Vagina (tissue), 2 donors: ENCODE measurements at regions not wholly inside any gene's neighbourhood (a gene's known extent, or its start where the extent isn't known, plus 50 kb on each side); places are given as distances from the start of the nearest gene placed in this dataset.

Experiments
- CTCF ChIP-seq, 3 experiments: fragments of 450-650 bp in 2 of 3; fragments of 200-600 bp in 1 of 3; sonication (generic) in 1 of 3; IDR thresholded peaks; one replicate each; pipeline ENCODE4 v1.5.1; 2017 to 2019; ENCODE audit warnings: antibody characterized with exemption in 3 of 3, mild to moderate bottlenecking in 2 of 3, moderate library complexity in 2 of 3
- POLR2AphosphoS5 ChIP-seq, 2 donors: sonication (generic); formaldehyde crosslinking; IDR thresholded peaks; one replicate each; pipeline ENCODE4 v1.9.0; 2017; ENCODE audit warnings: antibody characterized with exemption in 2 of 2, mild to moderate bottlenecking in 2 of 2, low read depth in 1 of 2; ENCODE audit not compliant: insufficient read depth in 1 of 2

DNA sequence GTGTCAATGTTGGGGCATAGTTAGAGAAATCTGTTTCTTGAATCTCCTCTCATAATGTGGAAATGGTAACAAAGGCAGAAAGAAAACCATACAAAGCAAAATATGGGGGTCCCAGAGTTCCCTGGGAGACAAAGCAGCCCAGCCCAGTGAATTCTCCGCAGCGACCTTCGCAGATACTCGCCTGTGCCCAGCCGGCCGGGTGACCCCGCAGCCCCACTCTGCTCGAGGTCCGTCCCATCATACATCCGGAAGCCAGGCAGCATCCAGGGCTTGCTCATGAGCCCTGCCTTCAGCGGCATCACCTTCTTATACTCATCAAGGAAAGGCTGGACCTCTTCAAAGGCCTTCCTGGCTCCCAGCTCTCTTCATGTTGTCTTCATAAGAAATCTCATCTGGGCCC, 774.8 kb upstream of the ID2 start:
- no peak for TF ChIP-seq CTCF (IDR thresholded peaks at IDR 0.05)
- no peak for TF ChIP-seq POLR2AphosphoS5 (IDR thresholded peaks at IDR 0.05; ENCODE audit: insufficient read depth in 1 of 2, low read depth in 1 of 2)
